ENCODE measurements at regions not wholly inside any gene's neighbourhood (a gene's known extent, or its start where the extent isn't known, plus 50 kb on each side); places are given as distances from the start of the nearest gene placed in this dataset.

- DNase-seq (ENCODE audit: low read depth, low spot score): no peak
Observed at GRCh38 chr3:110526777-110527727, 544.6 kb upstream of the NECTIN3 start.

GRCh38 chr3:110528305-110529121 is 543.1 kb upstream of the NECTIN3 start:
- no peak for DNase-seq (ENCODE audit: low read depth, low spot score)

GRCh38 chr3:110530902-110531301 is 540.7 kb upstream of the NECTIN3 start:
- no peak for DNase-seq (ENCODE audit: low read depth, low spot score)

DNA sequence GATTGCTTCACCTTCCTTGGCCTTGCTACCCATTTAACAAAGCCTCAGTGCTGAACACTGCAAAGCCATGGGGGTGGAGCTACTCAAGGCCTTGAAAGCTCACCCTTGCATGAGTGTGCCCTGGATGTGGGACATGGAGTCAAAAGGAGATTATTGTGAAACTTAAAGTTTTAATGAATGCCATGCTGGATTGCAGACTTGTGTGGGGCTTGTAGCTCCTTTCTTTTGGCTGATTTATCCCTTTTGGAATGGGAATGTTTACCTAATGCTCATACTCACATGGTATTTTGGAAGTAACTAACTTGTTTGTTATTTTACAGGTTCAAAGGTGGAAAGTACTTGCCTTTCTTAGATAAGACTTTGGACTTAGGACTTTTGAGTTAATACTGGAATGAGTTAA is 538.5 kb upstream of the NECTIN3 start:
- DNase-seq (ENCODE audit: low read depth, low spot score): no peak

DNA sequence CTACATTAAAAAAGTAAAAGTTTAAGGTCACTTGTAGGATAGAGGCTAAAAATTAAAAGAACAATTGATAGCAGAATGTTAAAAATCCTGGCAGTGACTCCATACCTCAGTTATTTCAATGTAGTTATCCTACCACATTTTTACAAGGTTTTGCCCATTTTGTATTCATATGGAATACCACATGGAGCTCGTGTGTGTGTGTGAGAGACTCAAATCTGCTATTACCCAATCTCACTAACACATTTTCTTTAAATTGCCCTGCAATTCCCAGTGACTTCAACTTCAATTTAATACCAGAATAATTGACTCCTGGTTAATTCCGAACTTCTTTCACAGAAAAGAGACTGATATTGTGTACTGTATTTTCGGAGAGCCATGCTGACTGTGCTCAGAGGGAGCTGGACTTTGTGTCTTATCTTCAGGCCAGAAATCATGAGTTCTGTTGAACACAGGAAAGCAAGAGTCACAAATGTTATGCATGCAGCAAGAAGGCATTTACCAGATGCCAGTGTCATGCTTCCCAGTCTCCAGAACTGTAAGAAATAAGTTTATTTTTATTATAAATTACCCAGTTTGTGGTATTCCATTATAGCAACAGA is 529.0 kb upstream of the NECTIN3 start:
- DNase-seq (ENCODE audit: low read depth, low spot score): no peak

GRCh38 chr3:110544730-110545129 is 526.9 kb upstream of the NECTIN3 start:
- DNase-seq (ENCODE audit: low read depth, low spot score): no peak

DNA sequence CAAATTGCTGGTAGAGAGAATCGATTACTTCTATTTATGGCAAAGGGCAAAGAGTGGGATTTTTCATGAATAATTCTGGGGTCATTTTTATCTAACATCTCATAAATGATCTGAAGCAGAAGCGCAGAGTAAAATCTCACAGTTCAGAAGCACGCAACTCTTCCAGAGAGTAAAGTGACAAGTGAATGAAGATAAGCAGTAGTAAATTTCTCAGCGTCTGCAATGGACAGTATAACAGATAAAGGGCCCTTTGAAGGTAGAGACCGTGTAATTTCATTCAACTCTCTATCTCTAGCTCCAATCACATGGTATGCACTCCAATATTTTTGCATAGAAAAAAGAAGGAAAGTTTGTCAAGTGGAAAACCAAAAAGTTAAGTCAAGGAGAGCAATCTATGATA is 521.1 kb upstream of the NECTIN3 start:
- no peak for DNase-seq (ENCODE audit: low read depth, low spot score)

GRCh38 chr3:110562621-110563020 is 509.0 kb upstream of the NECTIN3 start:
- DNase-seq (ENCODE audit: low read depth, low spot score): no peak

GRCh38 chr3:110564674-110565073 is 506.9 kb upstream of the NECTIN3 start:
- no peak for DNase-seq (ENCODE audit: low read depth, low spot score)

DNA sequence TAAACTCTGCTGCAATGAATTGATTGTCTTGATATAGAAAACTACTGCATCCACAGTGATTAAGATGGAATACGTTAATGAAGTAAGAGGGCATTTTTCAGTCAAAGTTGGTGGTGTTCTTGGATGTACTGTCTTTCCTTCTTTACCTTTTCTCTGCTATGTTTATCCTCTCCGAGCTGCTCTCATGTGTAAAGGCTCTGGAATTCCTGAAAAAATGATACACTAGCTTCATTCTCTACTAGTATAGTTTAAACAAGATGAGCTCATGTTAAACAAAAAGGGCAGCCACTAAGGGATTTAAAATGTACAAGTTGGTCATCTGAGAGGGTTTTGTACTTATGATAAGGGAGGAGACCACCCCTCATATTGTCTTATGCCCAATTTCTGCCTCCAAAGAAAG is 504.6 kb upstream of the NECTIN3 start:
- no peak for DNase-seq (ENCODE audit: low read depth, low spot score)

DNA sequence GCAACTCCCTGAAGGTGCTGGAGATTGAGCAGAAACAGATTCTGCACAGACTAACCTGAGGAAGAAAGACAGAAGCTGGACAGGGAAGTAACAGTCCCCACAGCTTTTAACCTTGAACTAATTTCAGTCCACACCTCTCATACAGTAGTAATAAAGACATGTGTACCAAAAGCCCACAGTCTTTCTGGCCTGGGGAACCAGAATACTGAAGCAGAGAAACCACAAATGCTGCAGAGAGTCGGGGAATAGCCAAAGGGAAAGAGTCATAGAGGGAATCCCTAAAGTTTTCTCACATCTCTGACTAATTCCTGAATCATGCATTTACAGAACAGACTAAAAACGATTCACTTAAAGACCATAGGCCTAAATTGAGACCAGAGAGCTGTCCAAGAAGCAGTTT is 503.4 kb upstream of the NECTIN3 start:
- no peak for DNase-seq (ENCODE audit: low read depth, low spot score)

- DNase-seq (ENCODE audit: low read depth, low spot score): no peak
Observed at GRCh38 chr3:110569073-110569472, 502.5 kb upstream of the NECTIN3 start.

- DNase-seq (ENCODE audit: low read depth, low spot score): no peak
Observed at GRCh38 chr3:110575702-110576101, 495.9 kb upstream of the NECTIN3 start.

GRCh38 chr3:110576960-110577359 is 494.7 kb upstream of the NECTIN3 start:
- peak; percentile 36 for DNase-seq (ENCODE audit: low read depth, low spot score)

DNA sequence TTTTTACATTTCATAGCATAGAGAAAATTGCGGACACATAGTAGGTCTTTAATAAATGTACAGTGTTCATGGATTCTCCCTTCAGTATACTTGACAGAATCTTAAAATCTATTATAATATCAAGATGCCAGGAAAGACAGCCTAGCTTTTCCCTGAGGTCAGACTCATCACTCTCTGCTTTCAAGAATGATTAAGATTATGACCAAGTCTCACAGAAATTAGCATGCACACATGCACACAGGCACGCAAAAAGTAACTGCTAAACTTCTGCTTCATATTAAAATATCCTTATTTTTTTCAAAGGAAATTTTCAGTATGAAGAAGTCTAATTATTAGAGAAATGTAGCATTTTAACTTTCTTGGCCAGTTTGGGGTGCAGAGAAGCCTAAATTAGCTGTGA is 493.8 kb upstream of the NECTIN3 start:
- no peak for DNase-seq (ENCODE audit: low read depth, low spot score)

DNA sequence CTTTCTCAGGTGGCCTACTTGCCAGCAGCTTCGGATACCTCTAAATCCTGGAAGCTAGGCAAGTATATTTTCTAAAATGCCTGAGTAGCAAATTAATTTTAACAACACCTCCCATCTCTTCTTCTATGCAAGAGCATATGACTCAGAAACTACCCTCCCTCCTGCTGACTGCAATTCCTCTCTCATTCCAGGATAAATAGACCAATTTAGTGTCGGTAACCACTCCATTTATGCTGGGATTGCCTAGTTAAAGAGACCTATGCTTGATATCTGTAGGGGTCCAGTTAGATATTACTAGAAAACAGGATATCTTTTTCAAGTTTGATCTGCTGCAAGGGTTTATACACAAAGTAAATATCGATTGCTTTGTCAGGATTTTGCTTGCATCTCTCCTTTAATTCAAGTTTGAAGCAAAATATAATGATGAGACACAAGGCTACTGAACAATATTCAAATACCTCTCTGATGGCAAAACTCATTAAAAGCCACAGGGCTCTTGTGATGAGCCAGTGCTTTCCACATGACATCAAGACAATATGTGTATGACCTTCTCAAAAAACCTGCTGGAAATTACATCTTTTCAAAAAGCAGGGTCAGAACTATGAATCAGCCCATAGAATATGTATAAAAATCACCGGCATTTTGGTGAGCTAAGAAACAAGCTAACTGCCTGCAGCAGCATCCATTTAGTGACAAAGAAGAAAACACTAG is 491.6 kb upstream of the NECTIN3 start:
- DNase-seq (ENCODE audit: low read depth, low spot score): no peak

DNA sequence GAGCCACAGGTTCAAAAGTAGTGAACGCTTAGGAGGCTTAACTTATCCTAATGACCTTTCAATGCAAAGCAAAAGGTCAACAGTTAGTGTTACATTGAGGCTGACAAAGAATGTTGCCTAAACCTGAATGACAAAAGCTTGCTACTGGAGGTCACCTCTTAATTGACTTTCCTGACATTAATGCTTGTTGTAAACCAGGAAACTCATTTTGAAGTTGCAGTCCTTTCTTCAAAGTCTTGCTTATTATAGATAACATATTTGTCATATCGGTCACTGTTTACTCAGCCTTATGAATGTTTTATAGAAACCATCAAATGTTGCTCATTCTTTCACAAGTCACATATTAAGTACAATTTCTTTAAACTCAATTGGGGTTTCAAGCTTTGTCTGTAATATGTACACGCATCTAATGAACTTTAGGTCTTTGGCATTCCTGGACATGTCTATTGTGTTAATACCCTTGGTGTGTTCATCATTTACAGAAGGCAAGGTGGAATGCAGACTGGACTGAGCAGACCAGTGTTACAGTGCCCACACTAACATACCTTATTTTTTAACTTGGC is 488.2 kb upstream of the NECTIN3 start:
- DNase-seq (ENCODE audit: low read depth, low spot score): no peak

GRCh38 chr3:110588906-110589305 is 482.7 kb upstream of the NECTIN3 start:
- no peak for DNase-seq (ENCODE audit: low read depth, low spot score)

GRCh38 chr3:110589341-110589740 is 482.3 kb upstream of the NECTIN3 start:
- DNase-seq (ENCODE audit: low read depth, low spot score): no peak

DNA sequence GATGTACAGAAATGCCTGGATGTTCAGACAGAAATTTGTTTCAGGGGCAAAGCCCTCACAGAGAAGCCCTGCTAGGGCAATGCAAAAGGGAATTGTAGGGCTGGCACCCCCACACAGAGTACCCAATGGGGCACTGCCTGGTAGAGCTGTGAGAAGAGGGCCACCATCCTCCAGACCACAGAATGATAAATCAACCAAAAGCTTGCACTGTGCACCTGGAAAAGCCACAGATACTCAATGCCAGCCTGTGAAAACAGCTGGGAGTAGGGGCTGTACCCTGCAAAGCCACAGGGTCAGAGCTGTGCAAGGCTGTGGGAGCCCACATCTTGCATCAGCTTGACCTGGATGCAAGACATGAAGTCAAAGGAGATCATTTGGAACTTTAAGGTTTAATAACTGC is 477.9 kb upstream of the NECTIN3 start:
- no peak for DNase-seq (ENCODE audit: low read depth, low spot score)

GRCh38 chr3:110598847-110599490 is 472.6 kb upstream of the NECTIN3 start:
- DNase-seq (ENCODE audit: low read depth, low spot score): no peak
